Omental fat pad (tissue), 3 donors: ENCODE measurements at regions not wholly inside any gene's neighbourhood (a gene's known extent, or its start where the extent isn't known, plus 50 kb on each side); places are given as distances from the start of the nearest gene placed in this dataset.
"Not testable (repeated sequence)": the region's sequence is repeated elsewhere in the genome, so short reads cannot be mapped to it uniquely, and the experiment has no call there.

ENCODE experiments used
- ATAC-seq: fragments of 150-250 bp; one replicate; pipeline ENCODE4 v1.9.1; 2016; ENCODE audit warnings: mild to moderate bottlenecking, moderate library complexity; ENCODE audit not compliant: low FRiP score
- DNase-seq: peaks from one replicate; pipeline ENCODE4 v3.0.0-alpha.2; 2019; ENCODE audit warnings: low spot score
- TF ChIP-seq, protein P1 (sequence below), 3 donors: fragments of 450-650 bp; IDR thresholded peaks; one replicate each; pipeline ENCODE4 v1.5.1; 2016 to 2017; ENCODE audit warnings: antibody characterized with exemption in 3 of 3, mild to moderate bottlenecking in 3 of 3, moderate library complexity in 2 of 3

DNA sequence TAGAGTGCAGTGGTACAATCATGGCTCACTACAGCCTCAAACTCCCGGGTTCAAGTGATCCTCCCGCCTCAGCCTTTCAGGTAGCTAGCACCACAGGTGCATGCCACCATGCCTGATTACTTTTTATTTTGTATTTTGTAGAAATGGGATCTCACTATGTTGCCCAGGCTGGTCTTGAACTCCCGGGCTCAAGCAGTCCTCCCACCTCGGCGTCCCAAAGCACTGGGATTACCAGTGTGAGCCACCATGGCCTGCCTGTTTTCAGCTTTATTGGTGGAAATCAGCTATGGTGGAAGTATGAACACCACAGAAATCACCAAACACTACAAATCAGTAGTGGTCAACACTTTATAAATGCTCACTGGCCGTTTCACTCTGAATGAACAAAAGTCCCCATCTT lies 299.9 kb upstream of the LYZL1 start:
- DNase-seq, result no peak
- TF ChIP-seq, protein P1, sequence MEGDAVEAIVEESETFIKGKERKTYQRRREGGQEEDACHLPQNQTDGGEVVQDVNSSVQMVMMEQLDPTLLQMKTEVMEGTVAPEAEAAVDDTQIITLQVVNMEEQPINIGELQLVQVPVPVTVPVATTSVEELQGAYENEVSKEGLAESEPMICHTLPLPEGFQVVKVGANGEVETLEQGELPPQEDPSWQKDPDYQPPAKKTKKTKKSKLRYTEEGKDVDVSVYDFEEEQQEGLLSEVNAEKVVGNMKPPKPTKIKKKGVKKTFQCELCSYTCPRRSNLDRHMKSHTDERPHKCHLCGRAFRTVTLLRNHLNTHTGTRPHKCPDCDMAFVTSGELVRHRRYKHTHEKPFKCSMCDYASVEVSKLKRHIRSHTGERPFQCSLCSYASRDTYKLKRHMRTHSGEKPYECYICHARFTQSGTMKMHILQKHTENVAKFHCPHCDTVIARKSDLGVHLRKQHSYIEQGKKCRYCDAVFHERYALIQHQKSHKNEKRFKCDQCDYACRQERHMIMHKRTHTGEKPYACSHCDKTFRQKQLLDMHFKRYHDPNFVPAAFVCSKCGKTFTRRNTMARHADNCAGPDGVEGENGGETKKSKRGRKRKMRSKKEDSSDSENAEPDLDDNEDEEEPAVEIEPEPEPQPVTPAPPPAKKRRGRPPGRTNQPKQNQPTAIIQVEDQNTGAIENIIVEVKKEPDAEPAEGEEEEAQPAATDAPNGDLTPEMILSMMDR (IDR thresholded peaks at IDR 0.05), result no peak
- no peak for ATAC-seq

DNA sequence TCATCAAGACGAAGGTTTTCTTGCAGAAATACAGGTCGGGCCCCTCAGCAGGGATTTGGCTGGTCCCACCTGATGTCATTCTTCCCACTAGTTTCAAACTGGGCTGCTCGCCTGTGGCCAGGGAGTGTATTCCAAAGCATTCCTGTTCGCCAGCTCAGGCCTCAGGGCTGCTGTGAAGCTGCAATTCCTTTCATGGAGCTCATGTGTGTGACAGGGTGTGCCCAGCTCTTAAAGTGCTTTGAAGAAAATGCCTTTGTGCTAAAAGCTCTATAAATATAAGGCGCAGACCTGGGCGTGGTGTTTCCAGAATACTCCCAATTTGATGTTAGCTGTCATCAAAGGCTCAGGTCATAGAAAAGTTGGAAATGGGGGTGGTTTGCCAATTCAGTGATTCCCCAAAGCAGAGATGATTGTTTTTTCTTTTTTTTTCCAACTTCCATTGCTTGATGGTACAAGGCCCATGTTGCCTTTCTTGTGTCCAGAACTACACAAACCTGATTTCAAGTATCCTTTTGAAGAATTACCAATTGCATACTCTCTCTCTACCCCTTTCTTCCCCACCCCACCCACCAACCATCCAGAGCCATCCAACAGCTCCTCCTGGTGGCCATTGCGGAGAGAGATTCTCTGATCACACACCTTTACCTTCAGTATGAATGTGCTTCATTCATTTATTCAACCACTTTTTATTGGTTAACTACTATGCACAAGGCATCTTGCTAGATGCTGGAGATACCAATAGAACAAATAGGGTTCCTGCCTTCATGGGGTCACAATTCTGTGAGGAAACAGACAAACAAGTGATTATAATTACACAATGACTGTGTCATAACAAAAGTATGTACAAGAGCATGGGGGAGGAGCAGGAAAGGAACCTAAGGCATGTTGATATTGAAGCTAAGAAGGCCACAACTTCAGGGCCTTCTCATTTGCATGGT lies 297.3 kb upstream of the LYZL1 start:
- no peak for ATAC-seq
- DNase-seq, result no peak
- TF ChIP-seq, protein P1 (IDR thresholded peaks at IDR 0.05), result no peak

DNA sequence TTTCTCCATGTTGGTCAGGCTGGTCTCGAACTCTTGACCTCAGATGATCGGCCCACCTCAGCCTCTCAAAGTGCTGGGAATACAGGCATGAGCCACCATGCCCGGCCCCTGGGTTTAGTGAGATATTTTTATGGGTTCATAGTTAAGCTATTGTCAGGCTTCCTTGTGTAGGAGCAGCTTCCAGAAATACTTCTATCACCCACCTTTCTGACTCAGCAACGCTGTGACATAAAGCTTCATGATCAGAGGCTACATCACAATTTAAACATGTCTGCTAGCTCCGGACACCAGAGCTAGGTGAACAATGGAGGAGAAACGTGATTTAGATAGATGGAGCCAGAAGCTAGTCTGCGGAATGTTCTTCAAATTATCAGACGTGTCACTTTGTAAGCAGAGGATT lies 295.8 kb upstream of the LYZL1 start:
- DNase-seq (no peak), ATAC-seq (no peak)
- TF ChIP-seq, protein P1 (IDR thresholded peaks at IDR 0.05), result no peak

DNA sequence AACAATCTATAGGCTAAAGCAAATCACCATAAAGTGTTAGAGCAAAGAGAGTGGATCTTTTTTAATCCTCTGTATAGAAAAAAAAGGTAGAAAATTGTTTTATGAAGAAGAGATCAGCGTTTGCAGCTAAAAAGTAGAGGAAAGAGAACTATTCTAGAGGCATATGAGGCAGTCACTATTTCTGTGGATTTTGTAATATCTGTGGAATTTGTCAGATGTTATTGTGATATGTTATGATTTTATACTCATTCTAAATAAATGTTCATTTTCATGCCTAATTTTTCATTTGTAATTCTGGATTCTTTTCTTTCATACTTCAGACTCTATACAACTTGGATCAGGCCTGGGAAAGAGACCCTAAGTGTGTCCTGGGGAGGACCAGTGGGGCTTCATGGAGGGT lies 295.0 kb upstream of the LYZL1 start:
- TF ChIP-seq, protein P1 (IDR thresholded peaks at IDR 0.05), result no peak
- ATAC-seq, result no peak
- no peak for DNase-seq

DNA sequence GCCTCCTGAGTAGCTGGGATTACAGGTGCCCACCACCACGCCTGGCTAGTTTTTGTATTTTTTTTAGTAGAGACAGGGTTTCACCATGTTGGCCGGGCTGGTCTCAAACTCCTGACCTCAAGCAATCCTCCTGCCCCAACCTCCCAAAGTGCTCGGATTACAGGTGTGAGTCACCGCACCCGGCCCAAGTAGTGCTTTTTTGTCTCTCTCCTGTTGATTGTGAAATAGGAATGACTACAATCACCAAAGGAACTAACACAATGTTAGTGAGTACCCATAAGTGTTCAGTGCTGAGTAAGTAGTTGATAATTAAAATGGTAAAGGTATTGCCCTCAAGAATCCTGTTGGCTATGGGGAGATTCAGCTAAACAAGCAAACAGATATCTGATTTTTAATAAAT lies 294.1 kb upstream of the LYZL1 start:
- ATAC-seq, DNase-seq: not testable (repeated sequence)

DNA sequence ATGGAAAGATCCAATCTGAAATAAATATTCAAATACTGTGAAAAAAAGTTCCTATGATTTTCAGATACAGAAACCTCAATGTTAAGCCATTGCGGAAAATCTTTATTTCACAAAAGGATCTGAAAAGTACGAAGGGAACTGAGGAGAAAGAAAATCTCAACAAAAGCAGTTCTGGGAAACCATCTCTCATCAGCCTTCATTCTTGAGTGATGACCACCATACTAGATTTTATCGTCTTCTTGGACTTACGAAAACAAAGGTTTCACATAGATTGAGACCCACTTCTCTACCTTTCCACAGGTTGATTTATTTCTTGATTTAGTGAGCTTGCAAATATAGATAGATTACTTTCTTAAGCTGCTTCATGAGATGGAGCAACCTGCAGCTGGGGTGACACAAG lies 293.4 kb upstream of the LYZL1 start:
- no peak for ATAC-seq
- TF ChIP-seq, protein P1 (IDR thresholded peaks at IDR 0.05), result no peak
- no peak for DNase-seq

DNA sequence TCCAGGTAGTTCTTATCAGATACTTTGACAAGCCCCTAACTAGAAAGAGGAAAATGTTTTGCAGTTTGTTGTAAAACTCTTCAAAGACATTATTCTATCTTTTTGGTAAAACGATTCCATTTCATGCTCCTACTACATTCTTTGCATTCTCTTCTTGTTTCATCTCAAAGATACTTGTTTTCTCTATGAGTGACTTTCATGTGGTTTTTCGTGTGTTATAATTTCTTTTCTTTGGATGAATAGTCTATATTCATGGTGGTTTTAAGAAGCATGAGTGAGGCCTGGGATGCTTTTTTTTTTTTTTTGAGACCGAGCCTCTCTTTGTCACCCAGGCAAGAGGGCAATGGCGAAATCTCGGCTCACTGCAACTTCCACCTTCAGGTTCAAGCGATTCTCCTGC lies 292.5 kb upstream of the LYZL1 start:
- TF ChIP-seq, protein P1 (IDR thresholded peaks at IDR 0.05), result no peak
- ATAC-seq, result no peak
- DNase-seq, result no peak
